NCI-H1092 treated with DMSO at 0.1 percent for 48 hours (cell line): ENCODE measurements at regions not wholly inside any gene's neighbourhood (a gene's known extent, or its start where the extent isn't known, plus 50 kb on each side); places are given as distances from the start of the nearest gene placed in this dataset.
"Not testable (repeated sequence)": the region's sequence is repeated elsewhere in the genome, so short reads cannot be mapped to it uniquely, and the experiment has no call there.

Source experiments
- DNase-seq: peaks from one replicate; lab custom pipeline; 2025; lab: John Stamatoyannopoulos, UW

GRCh38 chr1:173300061-173301044 lies 93.2 kb upstream of the TNFSF4 start:
- DNase-seq = no peak

GRCh38 chr1:173301507-173301906 lies 94.4 kb upstream of the TNFSF4 start:
- no peak for DNase-seq

- no peak for DNase-seq
Observed at GRCh38 chr1:173302366-173302765, 95.2 kb upstream of the TNFSF4 start.

GRCh38 chr1:173302890-173303829 lies 96.0 kb upstream of the TNFSF4 start:
- no peak for DNase-seq

GRCh38 chr1:173303984-173304383 lies 96.9 kb upstream of the TNFSF4 start:
- no peak for DNase-seq

- no peak for DNase-seq
Observed at GRCh38 chr1:173304529-173305227, 97.5 kb upstream of the TNFSF4 start.

GRCh38 chr1:173307845-173308244 lies 100.7 kb upstream of the TNFSF4 start:
- DNase-seq = no peak

- DNase-seq = no peak
Observed at GRCh38 chr1:173314656-173315055, 107.5 kb upstream of the TNFSF4 start.

- DNase-seq = no peak
Observed at GRCh38 chr1:173315296-173315695, 108.2 kb upstream of the TNFSF4 start.

- DNase-seq = no peak
Observed at GRCh38 chr1:173318788-173319187, 111.7 kb upstream of the TNFSF4 start.

- DNase-seq = not testable (repeated sequence)
Observed at GRCh38 chr1:173324352-173324751, 117.2 kb upstream of the TNFSF4 start.

- not testable (repeated sequence) for DNase-seq
Observed at GRCh38 chr1:173327987-173328386, 120.9 kb upstream of the TNFSF4 start.

- no peak for DNase-seq
Observed at GRCh38 chr1:173328961-173329360, 121.8 kb upstream of the TNFSF4 start.

GRCh38 chr1:173329726-173330125 lies 122.6 kb upstream of the TNFSF4 start:
- DNase-seq = no peak

GRCh38 chr1:173330149-173330951 lies 123.2 kb upstream of the TNFSF4 start:
- no peak for DNase-seq

GRCh38 chr1:173330952-173331548 lies 123.9 kb upstream of the TNFSF4 start:
- not testable (repeated sequence) for DNase-seq

GRCh38 chr1:173332026-173332425 lies 124.9 kb upstream of the TNFSF4 start:
- DNase-seq = no peak

GRCh38 chr1:173333581-173333980 lies 126.5 kb upstream of the TNFSF4 start:
- no peak for DNase-seq

- DNase-seq = no peak
Observed at GRCh38 chr1:173337126-173337525, 130.0 kb upstream of the TNFSF4 start.

- no peak for DNase-seq
Observed at GRCh38 chr1:173341307-173341706, 134.2 kb upstream of the TNFSF4 start.

- no peak for DNase-seq
Observed at GRCh38 chr1:173341971-173342370, 134.8 kb upstream of the TNFSF4 start.
